PC-3 (cell line): ENCODE measurements at regions not wholly inside any gene's neighbourhood (a gene's known extent, or its start where the extent isn't known, plus 50 kb on each side); places are given as distances from the start of the nearest gene placed in this dataset.
A peak's percentile ranks its signal among the peaks of the same experiment; 100 is the strongest.

ENCODE experiments used
- ATAC-seq: fragments of 200-7000 bp; cut with Tn5 transposase; 2 replicates; pipeline ENCODE4 v1.9.1; 2020; ENCODE audit warnings: mild to moderate bottlenecking, moderate library complexity
- BruUV-seq: library from RNA; stranded (reverse); fragments of 400-500 nt; replicated peaks from 2 replicates; lab custom pipeline; 2021; lab: Mats Ljungman, UMichigan
- CTCF ChIA-PET: fragments of 300-600 bp; sonication (Branson Sonifier 250); formaldehyde crosslinking; loops from one replicate; lab custom pipeline; 2022; ENCODE audit warnings: antibody characterized with exemption; lab: Charles Lee
- POLR2A ChIA-PET: fragments of 300-600 bp; sonication (Branson Sonifier 250); formaldehyde crosslinking; loops from one replicate; lab custom pipeline; 2022; ENCODE audit warnings: antibody characterized with exemption; ENCODE audit not compliant: unreplicated experiment; lab: Charles Lee
- DNase-seq: peaks from one replicate; pipeline ENCODE4 v3.0.0-alpha.2; 2015
- H2AFZ ChIP-seq: fragments of 300-600 bp; sonication (generic); 2 replicates; pipeline ENCODE4 v1.6.0; 2016; ENCODE audit warnings: antibody characterized with exemption, low read length
- H3F3A ChIP-seq: fragments of 300-600 bp; sonication (generic); one replicate; pipeline ENCODE4 v1.6.0; 2017; ENCODE audit warnings: antibody characterized with exemption, low read length, control low read depth, mild to moderate bottlenecking; ENCODE audit not compliant: unreplicated experiment
- H3K27ac ChIP-seq: fragments of 300-600 bp; sonication (generic); 2 replicates; pipeline ENCODE4 v1.5.1; 2016; ENCODE audit warnings: mild to moderate bottlenecking, low read length
- H3K27me3 ChIP-seq: fragments of 300-600 bp; sonication (generic); 2 replicates; pipeline ENCODE4 v1.6.1; 2016; ENCODE audit warnings: low read length, mixed read lengths
- H3K36me3 ChIP-seq: fragments of 300-600 bp; sonication (generic); 2 replicates; pipeline ENCODE4 v1.6.1; 2016; ENCODE audit warnings: low read depth, mixed run types, low read length, mixed read lengths
- H3K4me1 ChIP-seq: fragments of 300-600 bp; sonication (generic); 2 replicates; pipeline ENCODE4 v1.5.1; 2016; ENCODE audit warnings: low read length; ENCODE audit not compliant: insufficient read depth
- H3K4me2 ChIP-seq: fragments of 300-600 bp; sonication (generic); 2 replicates; pipeline ENCODE4 v1.6.0; 2016; ENCODE audit warnings: low read length
- H3K4me3 ChIP-seq: fragments of 300-600 bp; sonication (generic); 2 replicates; pipeline ENCODE4 v1.5.1; 2016; ENCODE audit warnings: mild to moderate bottlenecking, low read length, mixed read lengths
- H3K79me2 ChIP-seq: fragments of 300-600 bp; sonication (generic); 2 replicates; pipeline ENCODE4 v1.6.1; 2017; ENCODE audit warnings: low read length, mixed read lengths
- H3K9ac ChIP-seq: fragments of 300-600 bp; sonication (generic); 2 replicates; pipeline ENCODE4 v1.6.0; 2016; ENCODE audit warnings: mild to moderate bottlenecking, low read length
- H3K9me2 ChIP-seq: fragments of 300-600 bp; sonication (generic); replicated peaks from 2 replicates; pipeline ENCODE4 v1.6.1; 2016; ENCODE audit warnings: mixed run types, low read length, mixed read lengths
- H3K9me3 ChIP-seq: fragments of 300-600 bp; sonication (generic); 2 replicates; pipeline ENCODE4 v1.6.1; 2016; ENCODE audit warnings: low read length, mixed read lengths
- H4K20me1 ChIP-seq: fragments of 300-600 bp; sonication (generic); 2 replicates; pipeline ENCODE4 v1.6.1; 2016; ENCODE audit warnings: low read length, mixed read lengths
- CTCF ChIP-seq: fragments of 300-600 bp; sonication (generic); conservative IDR thresholded peaks from 2 replicates; pipeline ENCODE4 v1.5.1; 2017; ENCODE audit warnings: antibody characterized with exemption, low read depth, mild to moderate bottlenecking, low read length
- EZH2 ChIP-seq: fragments of 300-600 bp; sonication (generic); IDR thresholded peaks from one replicate; pipeline ENCODE4 v1.6.1; 2017; ENCODE audit warnings: antibody characterized with exemption, mild to moderate bottlenecking, low read length; ENCODE audit not compliant: unreplicated experiment
- EZH2phosphoT487 ChIP-seq: fragments of 300-600 bp; sonication (generic); IDR thresholded peaks from 2 replicates; pipeline ENCODE4 v1.6.1; 2018; ENCODE audit warnings: mild to moderate bottlenecking, antibody characterized with exemption, low read length, borderline replicate concordance
- intact Hi-C: fragments of 100-400 bp; cut with micrococcal nuclease; formaldehyde crosslinking; loops from 2 replicates; pipeline ENCODE4 v1.9.0; 2023

DNA sequence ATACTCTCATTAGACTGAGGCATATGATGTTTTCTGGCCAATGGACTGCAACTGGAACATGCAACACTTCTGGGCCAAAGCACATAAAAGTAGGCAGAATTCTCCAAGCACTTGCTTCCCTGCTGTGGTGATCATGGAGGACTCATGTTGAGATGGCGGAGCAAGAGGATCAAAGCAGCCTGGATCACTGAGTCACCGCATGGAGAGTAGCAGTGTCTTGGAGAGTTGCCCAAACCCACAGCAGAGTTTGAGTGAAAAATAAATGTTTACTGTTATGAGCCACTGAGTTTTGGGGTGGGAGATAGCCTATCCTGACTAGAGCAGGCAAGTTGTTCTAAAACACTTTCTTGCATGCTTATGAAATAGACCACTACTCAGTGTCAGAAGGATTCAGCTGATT is 359.5 kb downstream of the ZNF521 start:
- TF ChIP-seq EZH2 (no peak), EZH2phosphoT487 (no peak), CTCF (no peak)
- Histone ChIP-seq H3K27me3 (peaks cover 14% of the 10 kb centered on the region), H3K79me2 (no peaks in the 10 kb centered on the region), H2AFZ (no peak overlapping the region), H3K9ac (no peak overlapping the region), H3K4me2 (no peak overlapping the region), H3K9me2 (no peaks in the 10 kb centered on the region), H3F3A (no peaks in the 10 kb centered on the region), H3K4me3 (no peak overlapping the region), H3K4me1 (peaks cover 14% of the 10 kb centered on the region), H3K36me3 (no peaks in the 10 kb centered on the region), H4K20me1 (no peaks in the 10 kb centered on the region), H3K27ac (no peak overlapping the region), H3K9me3 (no peaks in the 10 kb centered on the region)
- BruUV-seq, result no TSS peak
- intact Hi-C loops, result no loop called here
- ChIA-PET CTCF (no interaction called here), POLR2A (no interaction called here)
- peak; percentile 42 for DNase-seq
- no peak for ATAC-seq

- H3F3A ChIP-seq, result no peaks in the 10 kb centered on the region
- no TSS peak for BruUV-seq
- H3K9me3 ChIP-seq, result no peaks in the 10 kb centered on the region
- no peak overlapping the region for H3K27ac ChIP-seq
- no peak overlapping the region for H3K4me3 ChIP-seq
- H3K27me3 ChIP-seq, result 0 out of 2 replicates have a peak, but pooled peaks cover 3% of the 10 kb centered on the region
- TF ChIP-seq CTCF (no peak), EZH2phosphoT487 (no peak), EZH2 (no peak)
- DNase-seq (no peak), ATAC-seq (no peak)
- H3K36me3 ChIP-seq, result no peaks in the 10 kb centered on the region
- H2AFZ ChIP-seq, result no peak overlapping the region
- H3K4me2 ChIP-seq, result no peak overlapping the region
- H3K9me2 ChIP-seq, result no peaks in the 10 kb centered on the region
- H3K9ac ChIP-seq, result no peak overlapping the region
- H3K4me1 ChIP-seq, result peaks cover 14% of the 10 kb centered on the region
- ChIA-PET POLR2A (no interaction called here), CTCF (no interaction called here)
- intact Hi-C loops, result no loop called here
- H4K20me1 ChIP-seq, result no peaks in the 10 kb centered on the region
- H3K79me2 ChIP-seq, result no peaks in the 10 kb centered on the region
Measured at GRCh38 chr18:24993628-24994027, 358.3 kb downstream of the ZNF521 start.

DNA sequence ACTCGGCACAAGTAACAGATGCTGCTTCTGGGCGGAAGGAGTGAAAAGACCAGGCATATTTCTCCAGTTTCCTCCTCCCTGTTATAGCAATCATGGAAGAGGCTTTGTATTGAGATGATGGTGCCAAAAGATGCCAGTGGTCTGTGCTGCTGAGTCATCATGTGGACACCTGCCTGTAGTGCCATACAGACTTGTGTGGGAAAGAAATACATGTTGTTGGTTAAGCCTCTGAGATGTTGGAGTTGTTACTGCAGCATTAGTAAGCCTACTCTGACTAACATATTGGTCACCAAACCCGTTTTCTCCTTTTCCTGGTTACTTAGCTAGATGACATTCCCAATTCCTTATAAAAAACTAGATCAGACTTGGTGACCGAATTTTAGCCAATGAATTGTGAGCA is 356.9 kb downstream of the ZNF521 start:
- intact Hi-C loops, result no loop called here
- CTCF ChIA-PET, result no interaction called here
- POLR2A ChIA-PET, result no interaction called here
- DNase-seq (peak; percentile 94), ATAC-seq (peak; percentile 71)
- no peak overlapping the region; the same call in 1 of the 2 replicates for H3K4me2 ChIP-seq
- BruUV-seq, result no TSS peak
- no peak overlapping the region for H2AFZ ChIP-seq
- no peaks in the 10 kb centered on the region for H3K9me3 ChIP-seq
- H3K9me2 ChIP-seq, result no peaks in the 10 kb centered on the region
- peak overlapping the region; percentile 67 for H3K27ac ChIP-seq
- no peak overlapping the region for H3K4me3 ChIP-seq
- TF ChIP-seq EZH2, result no peak
- TF ChIP-seq EZH2phosphoT487, result no peak
- no peak for TF ChIP-seq CTCF
- H3K4me1 ChIP-seq, result peaks cover 14% of the 10 kb centered on the region
- no peaks in the 10 kb centered on the region for H3F3A ChIP-seq
- H3K79me2 ChIP-seq, result no peaks in the 10 kb centered on the region
- H3K9ac ChIP-seq, result no peak overlapping the region
- no peaks in the 10 kb centered on the region for H3K36me3 ChIP-seq
- 0 out of 2 replicates have a peak, but pooled peaks cover 1% of the 10 kb centered on the region for H3K27me3 ChIP-seq
- no peaks in the 10 kb centered on the region for H4K20me1 ChIP-seq
